NCI-H146 treated with DMSO at 0.1 percent for 48 hours (cell line): ENCODE measurements at regions not wholly inside any gene's neighbourhood (a gene's known extent, or its start where the extent isn't known, plus 50 kb on each side); places are given as distances from the start of the nearest gene placed in this dataset.

ENCODE experiments used
- DNase-seq: peaks from one replicate; lab custom pipeline; 2025; ENCODE audit not compliant: unreplicated experiment; lab: John Stamatoyannopoulos, UW

GRCh38 chr12:102781117-102781516 is 135.9 kb downstream of the PAH start:
- no peak for DNase-seq

DNA sequence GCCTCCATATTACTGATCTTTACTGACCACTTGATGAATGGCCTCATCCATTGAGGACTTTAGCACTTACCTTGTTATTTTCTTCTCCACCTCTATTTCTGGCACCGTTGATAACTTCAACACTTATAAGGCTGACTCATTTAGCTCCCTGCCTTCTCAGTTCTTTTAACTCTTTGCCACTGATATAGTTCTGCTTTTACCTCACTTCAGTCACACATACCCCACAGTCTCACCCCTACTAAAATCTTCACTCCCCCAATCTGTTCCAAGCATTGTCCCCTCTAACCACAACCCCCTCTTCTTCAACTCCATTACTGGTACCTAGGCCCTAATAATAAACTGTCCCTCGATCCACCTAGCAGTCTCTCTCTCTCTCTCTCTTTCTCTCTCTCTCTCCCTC is 141.0 kb downstream of the PAH start:
- DNase-seq, result no peak

DNA sequence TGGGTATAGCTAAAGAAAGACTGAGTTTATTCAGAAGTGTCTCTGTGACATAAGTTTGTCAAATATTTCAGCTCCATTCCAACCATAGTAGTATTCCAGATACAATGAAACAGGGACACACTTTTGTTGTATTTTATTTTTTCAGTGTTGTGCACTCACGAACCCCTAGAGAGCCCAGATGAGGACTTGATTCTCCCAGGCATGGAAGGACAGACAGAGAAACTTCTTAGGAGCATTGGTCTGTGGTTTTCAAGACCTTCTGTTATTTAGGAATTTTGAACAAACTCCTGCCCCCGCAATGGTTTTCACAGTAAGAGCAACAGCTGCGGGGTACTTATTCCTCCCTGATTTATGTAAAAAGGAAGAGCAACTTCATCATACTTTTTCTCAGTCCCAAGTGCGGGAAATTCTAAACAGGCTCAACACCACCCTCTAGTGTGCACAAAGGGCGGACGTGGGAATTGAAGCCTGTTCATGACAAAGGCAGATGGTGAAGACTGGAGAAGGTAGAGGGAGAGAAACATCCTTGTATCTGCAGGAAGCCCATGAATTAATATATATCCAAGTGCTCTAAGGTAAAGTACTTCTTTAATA is 147.6 kb downstream of the PAH start:
- peak; percentile 8 for DNase-seq

DNA sequence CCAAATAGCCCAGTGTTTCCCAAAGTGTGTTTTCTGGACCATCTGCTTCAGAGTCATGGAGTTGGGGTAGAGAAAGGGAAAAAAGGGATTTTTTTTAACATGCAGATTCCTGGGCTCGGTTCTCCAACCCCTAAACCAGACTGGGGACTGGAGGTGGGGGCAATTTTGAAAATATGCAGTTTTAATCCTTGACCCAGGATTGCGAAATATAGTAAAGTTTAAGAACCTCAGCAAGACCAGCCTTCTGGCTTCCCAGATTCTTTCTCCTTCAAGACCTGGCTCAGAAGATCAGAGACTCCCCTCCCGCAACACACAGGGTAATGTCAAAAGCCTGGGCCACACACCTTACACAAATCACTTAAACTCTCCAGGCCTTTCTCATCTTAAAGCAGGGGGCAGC is 150.1 kb downstream of the PAH start:
- DNase-seq, result no peak

DNA sequence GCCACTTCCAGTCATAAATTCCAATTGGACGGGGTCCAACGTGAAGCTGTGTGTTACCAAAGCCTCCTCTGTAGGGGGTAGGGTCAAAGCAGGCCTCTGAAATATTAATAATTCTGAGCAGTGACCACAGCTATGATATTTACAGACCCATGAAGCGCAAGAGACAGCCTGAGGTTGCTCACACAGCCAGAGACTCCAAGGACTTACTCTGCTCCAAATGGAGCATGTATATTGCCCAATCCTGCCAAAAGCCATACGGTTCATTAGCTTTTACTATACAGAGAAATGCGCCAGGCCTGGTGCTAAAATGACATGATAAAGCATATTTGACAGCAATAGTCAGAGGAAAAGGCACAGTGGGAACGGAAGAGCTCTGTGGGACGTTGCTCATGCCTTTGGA is 151.3 kb downstream of the PAH start:
- no peak for DNase-seq

DNA sequence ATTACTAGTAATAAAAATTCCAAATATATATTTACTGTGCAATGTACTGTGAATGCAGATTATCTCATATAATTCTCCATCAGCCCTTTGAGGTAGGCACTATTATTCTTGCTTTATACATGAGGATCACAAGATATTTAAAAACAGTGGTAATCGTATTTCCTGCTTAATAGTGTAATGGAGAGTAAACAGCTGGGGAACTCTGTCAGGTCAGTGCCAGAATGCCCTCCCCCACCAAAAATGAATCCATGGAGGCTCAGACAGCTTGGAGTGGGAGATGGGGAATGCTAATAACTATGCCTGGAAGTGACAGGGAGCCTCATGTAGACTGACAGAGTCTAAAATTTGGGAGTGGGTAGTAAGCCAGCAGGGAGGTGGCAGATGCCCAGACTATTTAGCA is 153.6 kb downstream of the PAH start:
- no peak for DNase-seq

DNA sequence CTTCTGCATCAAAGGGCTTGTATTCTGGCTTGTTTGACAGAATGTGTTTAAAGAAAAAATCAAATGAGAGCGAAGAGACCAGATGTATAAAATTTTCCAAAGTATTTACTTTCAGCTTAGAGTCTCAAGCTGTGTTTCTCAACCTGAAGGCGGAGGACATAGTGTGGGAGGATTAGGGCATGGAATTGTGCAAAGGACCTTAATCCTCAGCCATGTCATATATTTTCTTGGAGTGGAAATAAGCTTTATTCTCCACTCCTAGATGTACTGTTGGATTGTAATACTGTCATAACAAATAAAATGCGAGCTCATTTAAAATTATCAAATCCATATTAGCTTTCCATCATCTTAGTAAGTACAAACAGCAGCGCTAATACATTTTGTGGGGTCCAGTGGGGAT is 154.0 kb downstream of the PAH start:
- no peak for DNase-seq

- no peak for DNase-seq
Measured at GRCh38 chr12:102760322-102760721, 156.7 kb downstream of the PAH start.

- DNase-seq, result no peak
Measured at GRCh38 chr12:102759466-102759865, 157.6 kb downstream of the PAH start.

DNA sequence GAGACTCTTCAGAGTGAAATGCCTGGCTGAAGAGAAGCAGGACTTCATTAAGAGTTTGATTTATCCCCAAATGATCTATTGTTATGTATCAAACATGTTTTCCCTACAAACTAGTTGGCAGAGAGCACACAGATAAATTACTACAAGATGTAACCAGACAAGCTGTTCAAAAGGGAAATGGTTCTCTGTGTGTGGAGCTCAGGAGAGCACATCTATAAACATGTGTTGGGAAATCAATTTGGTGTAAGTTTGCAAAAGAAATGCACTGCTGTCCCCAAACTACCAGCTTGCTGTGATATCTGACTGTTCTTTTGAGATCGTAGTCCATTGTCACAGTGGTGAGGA is 159.2 kb downstream of the PAH start:
- no peak for DNase-seq

DNA sequence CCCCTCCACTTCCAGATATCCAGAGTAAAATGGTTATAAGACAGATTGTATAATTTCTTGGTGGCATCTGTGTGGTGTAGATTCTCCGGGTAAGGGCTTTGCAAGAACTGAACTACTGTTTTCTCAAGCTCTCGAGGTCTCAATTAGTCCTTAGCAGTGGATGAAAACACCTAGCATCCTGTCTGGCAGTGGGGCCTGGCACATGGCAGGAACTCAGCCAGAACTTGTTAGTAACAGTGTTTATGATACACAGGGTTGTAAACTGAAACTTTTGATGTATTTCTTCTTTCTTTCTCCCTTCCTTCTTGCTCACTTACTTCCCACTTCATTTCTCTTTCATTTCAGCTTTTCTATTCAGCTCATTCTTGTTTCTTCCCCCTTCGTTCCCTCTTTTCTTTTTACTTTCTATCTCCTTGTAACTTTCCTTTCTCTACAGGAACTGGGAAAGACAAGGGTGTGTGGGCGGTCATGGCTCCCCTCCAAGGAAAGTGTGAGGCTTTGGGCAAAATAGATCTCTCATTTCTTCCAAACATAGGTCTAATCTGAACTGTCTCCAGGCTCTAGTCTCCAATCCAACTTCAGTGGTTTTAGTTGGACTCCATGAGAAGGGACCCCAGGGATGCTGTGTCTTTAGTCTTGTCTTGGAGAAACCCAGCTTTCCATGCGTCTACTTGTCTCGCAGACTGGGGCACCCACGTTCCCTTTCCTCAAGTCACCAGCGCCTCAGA is 159.7 kb downstream of the PAH start:
- no peak for DNase-seq

DNA sequence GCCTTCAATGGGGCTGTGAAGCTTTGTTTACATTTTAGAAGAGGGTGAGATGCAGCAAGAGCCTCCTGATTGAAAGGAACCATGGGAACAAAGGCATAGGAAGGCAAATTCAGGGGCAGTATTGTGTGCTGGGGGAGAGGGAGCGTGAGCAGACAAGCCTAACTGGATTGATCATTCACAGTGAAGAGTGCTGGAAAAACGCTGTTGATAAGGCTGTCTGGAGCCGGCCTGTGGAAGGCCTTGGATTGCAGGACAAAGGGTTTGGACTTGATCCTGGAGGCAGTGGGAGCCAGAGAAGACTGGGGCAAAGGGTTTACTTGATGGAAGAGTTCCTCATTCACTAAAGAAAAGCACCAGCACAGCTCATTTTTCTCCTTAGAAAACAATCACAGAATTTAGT is 160.5 kb downstream of the PAH start:
- no peak for DNase-seq

- no peak for DNase-seq
Measured at GRCh38 chr12:102755266-102755665, 161.8 kb downstream of the PAH start.

GRCh38 chr12:102753802-102754201 is 163.2 kb downstream of the PAH start:
- DNase-seq, result no peak

DNA sequence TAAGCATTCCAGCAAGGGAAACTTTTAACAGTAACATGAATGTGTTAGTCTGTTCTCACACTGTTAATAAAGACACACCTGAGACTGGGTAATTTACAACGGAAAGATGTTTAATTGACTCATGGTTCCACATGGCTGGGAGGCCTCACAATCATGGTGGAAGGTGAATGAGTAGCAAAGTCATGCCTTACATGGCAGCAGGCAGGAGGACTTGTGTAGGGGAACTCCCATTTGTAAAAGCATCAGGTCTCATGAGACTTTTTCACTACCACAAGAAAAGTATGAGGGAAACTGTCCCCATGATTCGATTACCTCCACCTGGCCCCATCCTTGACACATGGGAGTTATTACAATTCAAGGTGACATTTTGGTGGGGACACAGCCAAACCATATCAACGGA is 168.3 kb downstream of the PAH start:
- DNase-seq, result no peak

DNA sequence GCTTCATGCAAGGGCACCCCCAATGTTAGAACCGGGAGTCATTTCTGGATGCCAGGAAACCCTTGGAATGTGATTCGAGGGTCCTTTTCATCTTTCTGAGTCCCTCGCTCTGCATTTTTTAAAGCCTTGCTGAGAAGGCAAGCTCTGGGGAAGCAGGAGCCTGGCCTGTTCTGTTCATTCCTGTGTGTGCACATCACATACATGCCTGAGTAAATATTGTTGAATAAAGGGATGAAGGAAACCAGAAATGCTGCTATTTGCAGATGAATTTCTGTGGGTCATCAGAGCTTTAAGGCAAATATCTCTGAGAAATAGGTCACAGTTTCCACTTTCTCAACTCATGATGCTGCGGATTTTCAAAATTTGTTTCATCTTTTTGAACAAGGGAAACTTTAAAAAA is 170.1 kb downstream of the PAH start:
- no peak for DNase-seq

- no peak for DNase-seq
Measured at GRCh38 chr12:102745971-102746600, 171.0 kb downstream of the PAH start.

- DNase-seq, result no peak
Measured at GRCh38 chr12:102741196-102741595, 175.8 kb downstream of the PAH start.

DNA sequence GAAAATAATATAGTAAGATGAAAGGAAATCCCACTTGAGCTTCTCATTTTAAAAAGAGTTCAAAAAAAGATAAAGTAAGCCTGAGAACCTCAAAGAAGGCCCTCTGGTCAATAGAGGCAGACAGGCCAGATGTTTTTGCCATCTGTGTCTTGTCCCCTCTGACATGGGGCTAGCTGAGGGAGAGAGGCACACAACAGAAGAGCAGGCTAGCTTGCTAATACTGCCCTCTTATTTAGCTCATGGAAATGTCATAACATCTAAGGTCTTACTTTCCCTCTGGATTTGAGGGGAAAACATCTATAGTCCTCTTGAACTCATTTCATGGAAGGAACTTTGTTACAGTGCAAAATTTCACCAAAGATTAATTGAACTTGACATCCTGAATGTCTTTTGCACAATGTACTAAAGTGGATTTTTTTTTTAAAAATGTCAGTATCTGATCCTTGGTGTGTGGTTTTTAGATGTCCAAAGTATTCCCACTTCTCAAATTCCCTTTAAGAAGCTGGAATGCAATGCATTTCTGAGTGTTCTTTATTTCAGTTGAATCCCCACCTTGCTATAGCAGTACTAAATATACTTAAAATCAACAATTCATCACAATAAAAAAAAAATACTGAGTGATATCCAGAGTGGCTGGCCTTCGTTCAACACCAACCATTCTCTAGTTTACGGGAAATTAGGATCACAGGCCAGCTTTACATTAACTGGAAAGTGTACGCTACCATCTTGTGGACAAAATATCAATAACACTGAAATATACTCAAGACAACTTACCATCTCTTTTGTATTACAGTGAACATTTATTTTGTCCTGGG is 176.7 kb downstream of the PAH start:
- DNase-seq, result no peak

GRCh38 chr12:102736328-102736727 is 180.7 kb downstream of the PAH start:
- DNase-seq, result no peak

DNA sequence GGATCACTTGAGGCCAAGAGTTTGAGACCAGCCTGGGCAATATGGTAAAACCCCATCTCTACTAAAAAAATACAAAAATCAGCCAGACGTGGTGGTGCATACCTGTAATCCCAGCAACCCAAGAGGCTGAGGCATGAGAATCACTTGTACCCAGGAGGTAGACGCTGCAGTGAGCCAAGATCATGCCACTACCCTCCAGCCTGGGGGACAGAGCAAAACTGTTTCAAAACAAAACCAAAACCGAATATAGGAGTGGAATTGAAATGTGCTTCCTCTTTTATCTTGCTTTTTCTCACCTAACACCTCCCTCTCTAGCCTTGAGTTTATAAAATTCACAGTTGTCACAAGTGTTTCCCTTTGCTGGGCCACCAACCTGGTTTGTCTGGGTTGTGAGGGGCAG is 181.9 kb downstream of the PAH start:
- DNase-seq, result no peak

- no peak for DNase-seq
Measured at GRCh38 chr12:102730996-102731395, 186.0 kb downstream of the PAH start.
